ENCODE measurements at regions not wholly inside any gene's neighbourhood (a gene's known extent, or its start where the extent isn't known, plus 50 kb on each side); places are given as distances from the start of the nearest gene placed in this dataset.
"Not testable (repeated sequence)": the region's sequence is repeated elsewhere in the genome, so short reads cannot be mapped to it uniquely, and the experiment has no call there.

- FAIRE-seq, result no peak
Measured at GRCh38 chr15:26144836-26145235, 281.7 kb upstream of the ATP10A start.

GRCh38 chr15:26143221-26143620, 280.1 kb upstream of the ATP10A start:
- no peak for FAIRE-seq

More at GRCh38 chr15:26144836-26145235, 281.7 kb upstream of the ATP10A start:
- no peak for DNase-seq (ENCODE audit: extremely low spot score, insufficient read length, low read depth)

GRCh38 chr15:26134812-26135211, 271.7 kb upstream of the ATP10A start:
- DNase-seq (ENCODE audit: extremely low spot score, insufficient read length, low read depth) (no peak), FAIRE-seq (no peak)

More at GRCh38 chr15:26143221-26143620, 280.1 kb upstream of the ATP10A start:
- DNase-seq (ENCODE audit: extremely low spot score, insufficient read length, low read depth), result no peak

- DNase-seq (ENCODE audit: extremely low spot score, insufficient read length, low read depth) (no peak), FAIRE-seq (no peak)
Measured at GRCh38 chr15:26134152-26134551, 271.0 kb upstream of the ATP10A start.

- FAIRE-seq (no peak), DNase-seq (ENCODE audit: extremely low spot score, insufficient read length, low read depth) (no peak)
Measured at GRCh38 chr15:26132811-26133210, 269.7 kb upstream of the ATP10A start.

GRCh38 chr15:26129852-26130251, 266.7 kb upstream of the ATP10A start:
- DNase-seq (ENCODE audit: extremely low spot score, insufficient read length, low read depth) (no peak), FAIRE-seq (no peak)

- DNase-seq (ENCODE audit: extremely low spot score, insufficient read length, low read depth) (no peak), FAIRE-seq (no peak)
Measured at GRCh38 chr15:26128611-26129140, 265.5 kb upstream of the ATP10A start.

- FAIRE-seq (no peak), DNase-seq (ENCODE audit: extremely low spot score, insufficient read length, low read depth) (no peak)
Measured at GRCh38 chr15:26126819-26127387, 263.8 kb upstream of the ATP10A start.

GRCh38 chr15:26126070-26126469, 262.9 kb upstream of the ATP10A start:
- DNase-seq (ENCODE audit: extremely low spot score, insufficient read length, low read depth), result no peak
- FAIRE-seq, result no peak

- FAIRE-seq, result no peak
- no peak for DNase-seq (ENCODE audit: extremely low spot score, insufficient read length, low read depth)
Measured at GRCh38 chr15:26125664-26126063, 262.5 kb upstream of the ATP10A start.

- no peak for DNase-seq (ENCODE audit: extremely low spot score, insufficient read length, low read depth)
- no peak for FAIRE-seq
Measured at GRCh38 chr15:26119322-26119721, 256.2 kb upstream of the ATP10A start.

- FAIRE-seq (no peak), DNase-seq (ENCODE audit: extremely low spot score, insufficient read length, low read depth) (no peak)
Measured at GRCh38 chr15:26115229-26115943, 252.3 kb upstream of the ATP10A start.

GRCh38 chr15:26114128-26114527, 251.0 kb upstream of the ATP10A start:
- FAIRE-seq; DNase-seq (ENCODE audit: extremely low spot score, insufficient read length, low read depth): not testable (repeated sequence)

GRCh38 chr15:26113296-26113695, 250.2 kb upstream of the ATP10A start:
- FAIRE-seq (no peak), DNase-seq (ENCODE audit: extremely low spot score, insufficient read length, low read depth) (no peak)

GRCh38 chr15:26109203-26109602, 246.1 kb upstream of the ATP10A start:
- DNase-seq (ENCODE audit: extremely low spot score, insufficient read length, low read depth) (no peak), FAIRE-seq (no peak)

GRCh38 chr15:26106556-26106955, 243.4 kb upstream of the ATP10A start:
- no peak for FAIRE-seq
- no peak for DNase-seq (ENCODE audit: extremely low spot score, insufficient read length, low read depth)

- no peak for DNase-seq (ENCODE audit: extremely low spot score, insufficient read length, low read depth)
Measured at GRCh38 chr15:26103002-26103404, 239.9 kb upstream of the ATP10A start.

GRCh38 chr15:26102365-26102764, 239.2 kb upstream of the ATP10A start:
- DNase-seq (ENCODE audit: extremely low spot score, insufficient read length, low read depth) (no peak), FAIRE-seq (no peak)

More at GRCh38 chr15:26103002-26103404, 239.9 kb upstream of the ATP10A start:
- no peak for FAIRE-seq

- DNase-seq (ENCODE audit: extremely low spot score, insufficient read length, low read depth) (no peak), FAIRE-seq (no peak)
Measured at GRCh38 chr15:26101443-26101842, 238.3 kb upstream of the ATP10A start.

GRCh38 chr15:26098801-26099200, 235.7 kb upstream of the ATP10A start:
- DNase-seq (ENCODE audit: extremely low spot score, insufficient read length, low read depth) (no peak), FAIRE-seq (no peak)

GRCh38 chr15:26097216-26097615, 234.1 kb upstream of the ATP10A start:
- DNase-seq (ENCODE audit: extremely low spot score, insufficient read length, low read depth), result no peak
- FAIRE-seq, result no peak
